RWPE1 (cell line): ENCODE measurements at regions not wholly inside any gene's neighbourhood (a gene's known extent, or its start where the extent isn't known, plus 50 kb on each side); places are given as distances from the start of the nearest gene placed in this dataset.

ENCODE experiments used
- CTCF ChIA-PET: fragments of 350-600 bp; sonication (Branson Sonifier 250); formaldehyde crosslinking; extraction: SDS; loops from one replicate; lab custom pipeline; 2021; lab: Yijun Ruan, JAX
- POLR2A ChIA-PET: fragments of 400-600 bp; formaldehyde crosslinking; extraction: SDS; loops from one replicate; lab custom pipeline; 2020; ENCODE audit warnings: antibody characterized with exemption; ENCODE audit not compliant: low non-redundant PET; lab: Yijun Ruan, JAX
- DNase-seq: peaks from one replicate; pipeline ENCODE4 v3.0.0; 2012; ENCODE audit warnings: low spot score
- H3K27ac ChIP-seq: fragments of 450-650 bp; 2 replicates; pipeline ENCODE4 v1.5.1; 2017
- TF ChIP-seq, protein P1 (sequence below): fragments of 450-650 bp; conservative IDR thresholded peaks from 2 replicates; pipeline ENCODE4 v1.5.1; 2017; ENCODE audit warnings: low read depth, mild to moderate bottlenecking

DNA sequence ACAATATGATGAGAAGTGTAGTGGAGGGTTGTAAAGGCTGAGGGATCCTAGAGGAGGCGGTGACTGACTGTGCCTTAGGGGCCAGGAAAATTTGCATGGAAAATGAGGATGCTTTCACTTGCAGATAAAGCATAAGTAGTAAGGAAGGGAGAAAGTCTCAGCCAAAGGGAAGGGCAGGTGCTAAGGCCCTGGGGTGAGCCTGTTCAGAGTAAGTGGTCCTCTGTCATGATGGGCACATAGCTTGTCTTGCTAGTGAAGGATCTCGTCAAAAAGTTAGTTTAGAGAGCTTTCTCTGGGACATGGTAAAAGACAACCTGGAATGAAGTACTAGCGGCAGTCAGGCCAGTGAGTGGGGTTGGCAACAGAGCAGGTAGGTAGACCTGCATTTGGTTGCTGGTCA lies 75.4 kb upstream of the CPLX2 start:
- TF ChIP-seq, protein P1, sequence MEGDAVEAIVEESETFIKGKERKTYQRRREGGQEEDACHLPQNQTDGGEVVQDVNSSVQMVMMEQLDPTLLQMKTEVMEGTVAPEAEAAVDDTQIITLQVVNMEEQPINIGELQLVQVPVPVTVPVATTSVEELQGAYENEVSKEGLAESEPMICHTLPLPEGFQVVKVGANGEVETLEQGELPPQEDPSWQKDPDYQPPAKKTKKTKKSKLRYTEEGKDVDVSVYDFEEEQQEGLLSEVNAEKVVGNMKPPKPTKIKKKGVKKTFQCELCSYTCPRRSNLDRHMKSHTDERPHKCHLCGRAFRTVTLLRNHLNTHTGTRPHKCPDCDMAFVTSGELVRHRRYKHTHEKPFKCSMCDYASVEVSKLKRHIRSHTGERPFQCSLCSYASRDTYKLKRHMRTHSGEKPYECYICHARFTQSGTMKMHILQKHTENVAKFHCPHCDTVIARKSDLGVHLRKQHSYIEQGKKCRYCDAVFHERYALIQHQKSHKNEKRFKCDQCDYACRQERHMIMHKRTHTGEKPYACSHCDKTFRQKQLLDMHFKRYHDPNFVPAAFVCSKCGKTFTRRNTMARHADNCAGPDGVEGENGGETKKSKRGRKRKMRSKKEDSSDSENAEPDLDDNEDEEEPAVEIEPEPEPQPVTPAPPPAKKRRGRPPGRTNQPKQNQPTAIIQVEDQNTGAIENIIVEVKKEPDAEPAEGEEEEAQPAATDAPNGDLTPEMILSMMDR: no peak
- DNase-seq: no peak
- ChIA-PET CTCF (interaction anchor here (1.0 kb wide), 2 partner anchors 8 to 14 kb away, joined by 3 read pairs; no protein-coding TSS in a partner anchor), POLR2A (no interaction called here)
- H3K27ac ChIP-seq: no peak overlapping the region

- no peak overlapping the region for H3K27ac ChIP-seq
- TF ChIP-seq, protein P1: no peak
- POLR2A ChIA-PET: no interaction called here
- peak; percentile 93 for DNase-seq
- CTCF ChIA-PET: interaction anchor here (0.5 to 1.3 kb wide), 8 partner anchors 8 to 668 kb away, joined by 3 to 5 read pairs (median 3); no protein-coding TSS in a partner anchor
These were observed 74.6 kb upstream of the CPLX2 start for GRCh38 chr5:175796536-175797499.

- DNase-seq: no peak
- ChIA-PET POLR2A (no interaction called here), CTCF (interaction anchor here (0.5 to 1.3 kb wide), 5 partner anchors 10 to 185 kb away, joined by 3 to 5 read pairs (median 3); no protein-coding TSS in a partner anchor)
- TF ChIP-seq, protein P1: no peak
- H3K27ac ChIP-seq: no peak overlapping the region
These were observed 73.8 kb upstream of the CPLX2 start for GRCh38 chr5:175797521-175798038.

- no peak for DNase-seq
- ChIA-PET POLR2A (no interaction called here), CTCF (interaction anchor here (1.5 kb wide), 1 partner anchor 69 kb away, joined by 6 read pairs; no protein-coding TSS in a partner anchor)
- TF ChIP-seq, protein P1: no peak
- H3K27ac ChIP-seq: no peak overlapping the region
These were observed 72.8 kb upstream of the CPLX2 start for GRCh38 chr5:175798626-175799025.

- POLR2A ChIA-PET: no interaction called here
- DNase-seq: peak; percentile 55
- CTCF ChIA-PET: no interaction called here
- peak overlapping the region; percentile 84 for H3K27ac ChIP-seq
- TF ChIP-seq, protein P1: no peak
These were observed 70.7 kb upstream of the CPLX2 start for GRCh38 chr5:175800656-175801081.

DNA sequence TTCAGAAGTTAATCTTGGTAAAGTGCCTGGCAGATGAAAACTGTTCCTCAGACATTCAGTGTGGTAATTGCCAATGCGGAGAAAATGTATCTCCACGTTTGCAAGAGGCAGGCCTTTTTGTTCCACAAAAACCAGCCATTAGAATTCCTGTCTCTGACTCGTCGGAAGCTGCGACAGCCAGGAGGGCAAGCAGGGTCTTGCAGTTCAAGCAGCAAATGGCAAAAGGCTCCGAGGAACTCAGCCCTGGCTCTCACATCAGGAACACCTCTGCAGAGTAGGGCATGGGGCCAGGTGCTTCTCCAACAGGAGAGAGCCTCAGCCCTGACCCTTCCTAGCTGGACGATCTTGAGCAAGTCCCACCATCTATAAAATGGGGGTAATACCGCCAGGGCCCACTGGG lies 69.0 kb upstream of the CPLX2 start:
- DNase-seq: no peak
- peak overlapping the region; percentile 84 for H3K27ac ChIP-seq
- ChIA-PET CTCF (no interaction called here), POLR2A (no interaction called here)
- TF ChIP-seq, protein P1: no peak
